ENCODE measurements at regions not wholly inside any gene's neighbourhood (a gene's known extent, or its start where the extent isn't known, plus 50 kb on each side); places are given as distances from the start of the nearest gene placed in this dataset.
A peak's percentile ranks its signal among the peaks of the same experiment; 100 is the strongest.
"Not testable (repeated sequence)": the region's sequence is repeated elsewhere in the genome, so short reads cannot be mapped to it uniquely, and the experiment has no call there.

DNA sequence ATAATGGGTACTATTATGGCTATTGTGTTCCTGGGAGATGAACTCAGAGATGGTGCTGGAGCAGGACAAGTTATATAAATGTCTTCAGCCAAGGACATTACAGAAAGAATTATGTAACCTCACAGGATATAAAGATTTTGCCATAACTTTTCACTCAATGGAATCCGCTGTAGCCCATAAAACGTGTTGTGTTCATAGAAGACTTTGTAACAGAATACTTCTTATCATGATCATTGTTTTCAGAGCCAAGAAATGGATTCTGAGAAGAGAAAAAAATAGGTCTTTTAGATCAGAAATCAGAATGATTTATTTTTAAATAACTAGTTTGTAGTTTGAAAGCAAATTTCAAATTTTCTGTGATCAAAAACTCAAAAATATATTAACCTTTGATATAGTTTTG is 441.0 kb upstream of the TENM3 start:
- H3K9me2 ChIP-seq (replicated peaks; ENCODE audit: insufficient read depth, low read length), result no peaks in the 10 kb centered on the region
- H3F3A ChIP-seq (ENCODE audit: insufficient read depth, low read length), result no peaks in the 10 kb centered on the region
- H2AFZ ChIP-seq (ENCODE audit: low read length), result no peak overlapping the region
- H4K20me1 ChIP-seq (ENCODE audit: insufficient read depth, low read length), result no peaks in the 10 kb centered on the region
- peaks cover 15% of the 10 kb centered on the region for H3K4me1 ChIP-seq (ENCODE audit: low read length)
- H3K4me3 ChIP-seq (ENCODE audit: low read length), result no peak overlapping the region
- no peak for DNase-seq
- no peaks in the 10 kb centered on the region for H3K9me3 ChIP-seq (replicated peaks; ENCODE audit: insufficient read depth, low read length)
- TF ChIP-seq EZH2 (optimal IDR thresholded peaks at IDR 0.05; ENCODE audit: low read depth, low read length), result no peak
- TF ChIP-seq, protein P1, sequence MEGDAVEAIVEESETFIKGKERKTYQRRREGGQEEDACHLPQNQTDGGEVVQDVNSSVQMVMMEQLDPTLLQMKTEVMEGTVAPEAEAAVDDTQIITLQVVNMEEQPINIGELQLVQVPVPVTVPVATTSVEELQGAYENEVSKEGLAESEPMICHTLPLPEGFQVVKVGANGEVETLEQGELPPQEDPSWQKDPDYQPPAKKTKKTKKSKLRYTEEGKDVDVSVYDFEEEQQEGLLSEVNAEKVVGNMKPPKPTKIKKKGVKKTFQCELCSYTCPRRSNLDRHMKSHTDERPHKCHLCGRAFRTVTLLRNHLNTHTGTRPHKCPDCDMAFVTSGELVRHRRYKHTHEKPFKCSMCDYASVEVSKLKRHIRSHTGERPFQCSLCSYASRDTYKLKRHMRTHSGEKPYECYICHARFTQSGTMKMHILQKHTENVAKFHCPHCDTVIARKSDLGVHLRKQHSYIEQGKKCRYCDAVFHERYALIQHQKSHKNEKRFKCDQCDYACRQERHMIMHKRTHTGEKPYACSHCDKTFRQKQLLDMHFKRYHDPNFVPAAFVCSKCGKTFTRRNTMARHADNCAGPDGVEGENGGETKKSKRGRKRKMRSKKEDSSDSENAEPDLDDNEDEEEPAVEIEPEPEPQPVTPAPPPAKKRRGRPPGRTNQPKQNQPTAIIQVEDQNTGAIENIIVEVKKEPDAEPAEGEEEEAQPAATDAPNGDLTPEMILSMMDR (IDR thresholded peaks at IDR 0.05; ENCODE audit: low read length), result no peak
- TF ChIP-seq EZH2phosphoT487 (IDR thresholded peaks at IDR 0.05; ENCODE audit: low read length), result no peak
- peak overlapping the region; percentile 30; the same call in 1 of the 2 replicates for H3K4me2 ChIP-seq (ENCODE audit: low read depth, low read length)
- H3K27ac ChIP-seq (ENCODE audit: low read length), result no peak overlapping the region
- no peaks in the 10 kb centered on the region for H3K79me2 ChIP-seq (ENCODE audit: low read length)
- H3K9ac ChIP-seq (ENCODE audit: low read length), result no peak overlapping the region
- H3K27me3 ChIP-seq (replicated peaks; ENCODE audit: insufficient read depth, low read length), result no peaks in the 10 kb centered on the region
- no peaks in the 10 kb centered on the region for H3K36me3 ChIP-seq (replicated peaks; ENCODE audit: insufficient read depth, low read length)

DNA sequence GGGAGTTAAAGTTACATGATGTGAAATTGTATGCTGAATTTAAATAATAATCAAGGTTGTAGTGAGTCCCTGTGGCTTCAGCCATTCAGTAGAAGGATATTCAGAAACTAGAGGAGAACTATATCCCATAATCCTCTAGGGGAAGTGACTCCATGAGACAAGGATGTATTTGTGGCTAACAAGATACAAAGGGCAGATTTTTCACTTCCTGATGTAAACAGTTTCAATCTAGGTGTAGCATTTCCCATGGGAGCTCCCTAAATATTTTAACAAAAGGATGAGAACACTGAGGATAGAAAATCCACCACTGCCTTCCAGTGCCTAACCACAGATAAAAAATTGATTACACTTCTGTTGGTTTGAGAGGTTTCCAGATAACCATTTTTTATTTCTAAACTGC is 435.4 kb upstream of the TENM3 start:
- no peaks in the 10 kb centered on the region for H3K4me1 ChIP-seq (ENCODE audit: low read length)
- H3K9ac ChIP-seq (ENCODE audit: low read length), result no peak overlapping the region
- no peaks in the 10 kb centered on the region for H4K20me1 ChIP-seq (ENCODE audit: insufficient read depth, low read length)
- H3K4me3 ChIP-seq (ENCODE audit: low read length), result no peak overlapping the region
- H3K9me2 ChIP-seq (replicated peaks; ENCODE audit: insufficient read depth, low read length), result no peaks in the 10 kb centered on the region
- H3K27ac ChIP-seq (ENCODE audit: low read length), result no peak overlapping the region
- no peaks in the 10 kb centered on the region for H3K9me3 ChIP-seq (replicated peaks; ENCODE audit: insufficient read depth, low read length)
- no peak overlapping the region for H3K4me2 ChIP-seq (ENCODE audit: low read depth, low read length)
- H3K79me2 ChIP-seq (ENCODE audit: low read length), result no peaks in the 10 kb centered on the region
- no peaks in the 10 kb centered on the region for H3F3A ChIP-seq (ENCODE audit: insufficient read depth, low read length)
- H2AFZ ChIP-seq (ENCODE audit: low read length), result no peak overlapping the region
- H3K36me3 ChIP-seq (replicated peaks; ENCODE audit: insufficient read depth, low read length), result no peaks in the 10 kb centered on the region
- TF ChIP-seq EZH2 (optimal IDR thresholded peaks at IDR 0.05; ENCODE audit: low read depth, low read length), result no peak
- no peak for TF ChIP-seq EZH2phosphoT487 (IDR thresholded peaks at IDR 0.05; ENCODE audit: low read length)
- TF ChIP-seq, protein P1 (IDR thresholded peaks at IDR 0.05; ENCODE audit: low read length), result no peak
- no peaks in the 10 kb centered on the region for H3K27me3 ChIP-seq (replicated peaks; ENCODE audit: insufficient read depth, low read length)
- no peak for DNase-seq

DNA sequence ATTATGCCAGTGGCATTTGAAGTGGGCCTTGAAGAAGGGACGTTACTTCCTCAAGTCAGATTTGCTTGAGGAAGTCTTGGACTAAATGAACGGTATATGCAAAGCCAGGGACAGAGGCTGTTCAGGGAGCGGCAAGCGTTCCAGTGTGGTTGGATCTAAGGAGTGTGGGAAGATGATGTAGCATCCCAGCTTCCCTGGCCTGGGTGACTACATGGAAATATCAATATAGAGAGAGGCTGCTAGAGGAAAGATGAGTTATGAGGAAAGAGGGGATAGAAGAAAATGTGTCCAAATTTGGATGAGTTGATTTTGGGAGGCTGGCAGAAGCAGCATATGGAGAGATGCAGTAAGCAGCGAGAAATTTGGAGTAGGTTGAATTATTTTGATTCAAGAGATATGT is 432.5 kb upstream of the TENM3 start:
- no peaks in the 10 kb centered on the region for H3F3A ChIP-seq (ENCODE audit: insufficient read depth, low read length)
- TF ChIP-seq EZH2phosphoT487 (IDR thresholded peaks at IDR 0.05; ENCODE audit: low read length) (no peak), EZH2 (optimal IDR thresholded peaks at IDR 0.05; ENCODE audit: low read depth, low read length) (no peak)
- TF ChIP-seq, protein P1 (IDR thresholded peaks at IDR 0.05; ENCODE audit: low read length), result no peak
- no peaks in the 10 kb centered on the region for H4K20me1 ChIP-seq (ENCODE audit: insufficient read depth, low read length)
- H3K9me2 ChIP-seq (replicated peaks; ENCODE audit: insufficient read depth, low read length), result no peaks in the 10 kb centered on the region
- no peak overlapping the region for H3K4me2 ChIP-seq (ENCODE audit: low read depth, low read length)
- no peak overlapping the region for H3K27ac ChIP-seq (ENCODE audit: low read length)
- no peaks in the 10 kb centered on the region for H3K36me3 ChIP-seq (replicated peaks; ENCODE audit: insufficient read depth, low read length)
- no peaks in the 10 kb centered on the region for H3K79me2 ChIP-seq (ENCODE audit: low read length)
- H3K27me3 ChIP-seq (replicated peaks; ENCODE audit: insufficient read depth, low read length), result no peaks in the 10 kb centered on the region
- H3K4me3 ChIP-seq (ENCODE audit: low read length), result no peak overlapping the region
- H3K9ac ChIP-seq (ENCODE audit: low read length), result no peak overlapping the region
- H2AFZ ChIP-seq (ENCODE audit: low read length), result no peak overlapping the region
- no peaks in the 10 kb centered on the region for H3K9me3 ChIP-seq (replicated peaks; ENCODE audit: insufficient read depth, low read length)
- no peak for DNase-seq
- no peaks in the 10 kb centered on the region for H3K4me1 ChIP-seq (ENCODE audit: low read length)

DNA sequence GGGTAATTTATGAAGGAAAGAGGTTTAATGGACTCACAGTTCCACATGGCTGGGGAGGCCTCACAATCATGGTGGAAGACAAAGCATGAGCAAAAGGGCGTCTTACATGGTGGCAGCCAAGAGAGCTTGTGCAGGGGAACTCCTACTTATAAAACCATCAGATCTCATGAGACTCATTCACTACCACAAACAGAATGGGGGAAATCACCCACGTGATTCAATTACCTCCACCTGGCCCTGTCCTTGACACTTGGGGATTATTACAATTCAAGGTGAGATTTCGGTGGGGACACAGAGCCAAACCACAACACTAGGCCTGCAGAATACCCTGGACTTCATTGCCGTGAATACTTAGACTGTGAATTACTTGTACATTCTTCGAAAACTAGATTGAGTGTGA is 431.7 kb upstream of the TENM3 start:
- H3K36me3 ChIP-seq (replicated peaks; ENCODE audit: insufficient read depth, low read length); H3K27me3 ChIP-seq (replicated peaks; ENCODE audit: insufficient read depth, low read length); H4K20me1 ChIP-seq (ENCODE audit: insufficient read depth, low read length); H3K79me2 ChIP-seq (ENCODE audit: low read length); H3K9me3 ChIP-seq (replicated peaks; ENCODE audit: insufficient read depth, low read length); H3F3A ChIP-seq (ENCODE audit: insufficient read depth, low read length); H3K9me2 ChIP-seq (replicated peaks; ENCODE audit: insufficient read depth, low read length); H3K4me1 ChIP-seq (ENCODE audit: low read length); H3K4me3 ChIP-seq (ENCODE audit: low read length); DNase-seq; H3K9ac ChIP-seq (ENCODE audit: low read length); H3K27ac ChIP-seq (ENCODE audit: low read length); H3K4me2 ChIP-seq (ENCODE audit: low read depth, low read length); H2AFZ ChIP-seq (ENCODE audit: low read length): not testable (repeated sequence)

All from MM.1S (cell line).